Ascending aorta (tissue), 2 donors: ENCODE measurements at regions not wholly inside any gene's neighbourhood (a gene's known extent, or its start where the extent isn't known, plus 50 kb on each side); places are given as distances from the start of the nearest gene placed in this dataset.
"Not testable (repeated sequence)": the region's sequence is repeated elsewhere in the genome, so short reads cannot be mapped to it uniquely, and the experiment has no call there.

Experiments used
- DNase-seq, 2 donors: peaks; one replicate each; pipeline ENCODE4 v3.0.0-alpha.2; 2019; ENCODE audit warnings: low spot score in 2 of 2
- H3K27ac ChIP-seq, 2 donors: fragments of 200-600 bp; sonication (generic); one replicate each; pipeline ENCODE4 v1.5.1; 2016 to 2017; ENCODE audit warnings: mild to moderate bottlenecking in 1 of 2
- H3K27me3 ChIP-seq: fragments of 200-600 bp; sonication (generic); one replicate; pipeline ENCODE4 v1.5.1; 2017
- H3K36me3 ChIP-seq, 2 donors: fragments of 200-600 bp; sonication (generic); one replicate each; pipeline ENCODE4 v1.5.1; 2016
- H3K4me1 ChIP-seq, 2 donors: fragments of 200-600 bp; sonication (generic); one replicate each; pipeline ENCODE4 v1.5.1; 2016 to 2017; ENCODE audit warnings: mild to moderate bottlenecking in 1 of 2
- H3K4me3 ChIP-seq, 2 donors: fragments of 200-600 bp; sonication (generic); one replicate each; pipeline ENCODE4 v1.5.1; 2016 to 2017; ENCODE audit warnings: mild to moderate bottlenecking in 1 of 2
- H3K9me3 ChIP-seq, 2 donors: fragments of 200-600 bp; sonication (generic); one replicate each; pipeline ENCODE4 v1.5.1; 2016
- CTCF ChIP-seq, 3 experiments: fragments of 200-600 bp in 2 of 3; fragments of 450-650 bp in 1 of 3; sonication (generic) in 2 of 3; IDR thresholded peaks; one replicate each; pipeline ENCODE4 v1.5.1; 2016 to 2019; ENCODE audit warnings: antibody characterized with exemption in 3 of 3, mild to moderate bottlenecking in 1 of 3, moderate library complexity in 1 of 3
- intact Hi-C: fragments of 100-400 bp; cut with DNase I; formaldehyde crosslinking; loops from one replicate; pipeline ENCODE4 v1.15.1; 2023

GRCh38 chr16:86886651-86887050 is 308.3 kb downstream of the FOXL1 start:
- Histone ChIP-seq H3K4me1 (peaks cover 0 to 4% of the 10 kb centered on the region in 2 donors), H3K36me3 (no peaks in the 10 kb centered on the region), H3K27me3 (no peaks in the 10 kb centered on the region), H3K4me3 (no peak overlapping the region), H3K9me3 (no peaks in the 10 kb centered on the region), H3K27ac (no peak overlapping the region)
- no peak for DNase-seq
- intact Hi-C loops: no loop called here
- no peak for TF ChIP-seq CTCF (IDR thresholded peaks at IDR 0.05)

GRCh38 chr16:86887416-86887815 is 309.1 kb downstream of the FOXL1 start:
- H3K27ac ChIP-seq: no peak overlapping the region
- H3K9me3 ChIP-seq: no peaks in the 10 kb centered on the region
- H3K27me3 ChIP-seq: no peaks in the 10 kb centered on the region
- no peak for DNase-seq
- H3K4me1 ChIP-seq: peaks cover 0 to 4% of the 10 kb centered on the region in 2 donors
- no peak for TF ChIP-seq CTCF (IDR thresholded peaks at IDR 0.05)
- intact Hi-C loops: no loop called here
- H3K4me3 ChIP-seq: no peak overlapping the region
- H3K36me3 ChIP-seq: no peaks in the 10 kb centered on the region

GRCh38 chr16:86888231-86889053 is 310.1 kb downstream of the FOXL1 start:
- H3K27me3 ChIP-seq: no peaks in the 10 kb centered on the region
- intact Hi-C loops: no loop called here
- H3K9me3 ChIP-seq: no peaks in the 10 kb centered on the region

GRCh38 chr16:86889054-86889366 is 310.7 kb downstream of the FOXL1 start:
- H3K9me3 ChIP-seq, intact Hi-C loops, H3K4me1 ChIP-seq, H3K27ac ChIP-seq, H3K4me3 ChIP-seq, H3K27me3 ChIP-seq, DNase-seq, H3K36me3 ChIP-seq: not testable (repeated sequence)

More at GRCh38 chr16:86888231-86889053, 310.1 kb downstream of the FOXL1 start:
- Histone ChIP-seq H3K4me3 (no peak overlapping the region), H3K27ac (no peak overlapping the region), H3K36me3 (no peaks in the 10 kb centered on the region), H3K4me1 (no peaks in the 10 kb centered on the region)
- no peak for DNase-seq
- no peak for TF ChIP-seq CTCF (IDR thresholded peaks at IDR 0.05)

DNA sequence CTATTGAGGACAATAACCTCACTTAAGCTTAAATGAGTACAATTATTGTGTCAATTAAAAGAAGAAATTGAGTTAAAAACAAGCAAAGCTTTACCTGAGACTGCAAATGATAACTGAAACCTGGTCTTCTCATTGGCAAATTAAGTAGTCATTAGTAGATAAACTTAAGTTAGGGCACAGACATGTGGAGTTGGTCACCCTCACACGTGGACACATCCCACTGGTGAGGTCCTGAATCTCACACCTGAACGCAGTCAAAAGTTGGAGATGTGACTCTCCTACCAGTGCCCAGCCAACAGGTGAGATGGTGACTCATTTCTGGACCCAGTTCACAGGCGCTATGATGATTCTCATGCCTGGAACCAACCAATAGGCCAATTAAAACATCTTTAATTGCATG is 311.6 kb downstream of the FOXL1 start:
- Histone ChIP-seq H3K4me1 (no peaks in the 10 kb centered on the region), H3K9me3 (no peaks in the 10 kb centered on the region), H3K27me3 (no peaks in the 10 kb centered on the region), H3K27ac (no peak overlapping the region), H3K36me3 (no peaks in the 10 kb centered on the region), H3K4me3 (no peak overlapping the region)
- no peak for DNase-seq
- intact Hi-C loops: no loop called here
- TF ChIP-seq CTCF (IDR thresholded peaks at IDR 0.05): no peak

- Histone ChIP-seq H3K4me3 (no peak overlapping the region), H3K4me1 (no peaks in the 10 kb centered on the region), H3K27ac (no peak overlapping the region), H3K9me3 (no peaks in the 10 kb centered on the region), H3K36me3 (no peaks in the 10 kb centered on the region), H3K27me3 (no peaks in the 10 kb centered on the region)
- TF ChIP-seq CTCF (IDR thresholded peaks at IDR 0.05): no peak
- DNase-seq: no peak
- intact Hi-C loops: no loop called here
These were observed 312.8 kb downstream of the FOXL1 start for GRCh38 chr16:86891121-86891520.
